Activated naive CD4-positive, alpha-beta T cell treated with anti-CD3 and anti-CD28 coated beads, Interleukin-2, amount 10 ng/mL, durations not matched to agents 7 days and 5 days (primary cell): ENCODE measurements at regions not wholly inside any gene's neighbourhood (a gene's known extent, or its start where the extent isn't known, plus 50 kb on each side); places are given as distances from the start of the nearest gene placed in this dataset.

Experiments used
- CTCF ChIA-PET: fragments of 350-600 bp; sonication (Branson Sonifier 250); formaldehyde crosslinking; loops from one replicate; lab custom pipeline; 2021; ENCODE audit warnings: antibody characterized with exemption; lab: Charles Lee
- DNase-seq: peaks from one replicate; pipeline ENCODE4 v3.0.0-alpha.2; 2020
- H3K27ac Mint-ChIP-seq: one replicate; pipeline ENCODE4 v1.8.0; 2021; ENCODE audit warnings: mild to moderate bottlenecking, moderate library complexity, mixed read lengths
- H3K27me3 Mint-ChIP-seq: one replicate; pipeline ENCODE4 v1.8.0; 2021; ENCODE audit warnings: mild to moderate bottlenecking, mixed read lengths
- H3K36me3 Mint-ChIP-seq: one replicate; pipeline ENCODE4 v1.8.0; 2021; ENCODE audit warnings: mixed read lengths
- H3K4me1 Mint-ChIP-seq: one replicate; pipeline ENCODE4 v1.8.0; 2021; ENCODE audit warnings: mixed read lengths
- H3K4me3 Mint-ChIP-seq: one replicate; pipeline ENCODE4 v1.8.0; 2021; ENCODE audit warnings: mild to moderate bottlenecking, moderate library complexity, mixed read lengths
- H3K9me3 Mint-ChIP-seq: one replicate; pipeline ENCODE4 v1.8.0; 2021; ENCODE audit warnings: mixed read lengths

GRCh38 chr4:33339762-33340161 is 2619.6 kb downstream of the PCDH7 start:
- Mint-ChIP-seq H3K27ac (no peak overlapping the region), H3K9me3 (peaks cover 7% of the 10 kb centered on the region), H3K4me3 (no peak overlapping the region), H3K27me3 (no peaks in the 10 kb centered on the region), H3K4me1 (no peaks in the 10 kb centered on the region), H3K36me3 (no peaks in the 10 kb centered on the region)
- CTCF ChIA-PET: no interaction called here
- DNase-seq: no peak

GRCh38 chr4:33340168-33340567 is 2620.0 kb downstream of the PCDH7 start:
- Mint-ChIP-seq H3K4me1 (no peaks in the 10 kb centered on the region), H3K4me3 (no peak overlapping the region), H3K9me3 (peaks cover 7% of the 10 kb centered on the region), H3K36me3 (no peaks in the 10 kb centered on the region), H3K27me3 (no peaks in the 10 kb centered on the region), H3K27ac (no peak overlapping the region)
- CTCF ChIA-PET: no interaction called here
- no peak for DNase-seq

- H3K27me3 Mint-ChIP-seq: no peaks in the 10 kb centered on the region
These were observed 2629.2 kb downstream of the PCDH7 start for GRCh38 chr4:33349376-33349775.

GRCh38 chr4:33357121-33357520 is 2637.0 kb downstream of the PCDH7 start:
- DNase-seq: no peak
- no peak overlapping the region for H3K27ac Mint-ChIP-seq
- no peaks in the 10 kb centered on the region for H3K36me3 Mint-ChIP-seq
- H3K4me3 Mint-ChIP-seq: no peak overlapping the region
- peaks cover 1% of the 10 kb centered on the region for H3K9me3 Mint-ChIP-seq
- no peaks in the 10 kb centered on the region for H3K27me3 Mint-ChIP-seq
- CTCF ChIA-PET: interaction anchor here (0.6 kb wide), 1 partner anchor 439 kb away, joined by 3 read pairs; no protein-coding TSS in a partner anchor
- no peaks in the 10 kb centered on the region for H3K4me1 Mint-ChIP-seq

More at GRCh38 chr4:33349376-33349775, 2629.2 kb downstream of the PCDH7 start:
- Mint-ChIP-seq H3K9me3 (no peaks in the 10 kb centered on the region), H3K4me3 (no peak overlapping the region), H3K27ac (no peak overlapping the region), H3K4me1 (no peaks in the 10 kb centered on the region), H3K36me3 (no peaks in the 10 kb centered on the region)
- DNase-seq: no peak
- CTCF ChIA-PET: no interaction called here

GRCh38 chr4:33369446-33369845 is 2649.3 kb downstream of the PCDH7 start:
- H3K27me3 Mint-ChIP-seq: no peaks in the 10 kb centered on the region
- no peak for DNase-seq
- no peak overlapping the region for H3K27ac Mint-ChIP-seq
- no peaks in the 10 kb centered on the region for H3K4me1 Mint-ChIP-seq
- no peaks in the 10 kb centered on the region for H3K36me3 Mint-ChIP-seq
- H3K9me3 Mint-ChIP-seq: peaks cover 18% of the 10 kb centered on the region
- H3K4me3 Mint-ChIP-seq: no peak overlapping the region
- CTCF ChIA-PET: no interaction called here

GRCh38 chr4:33381816-33382215 is 2661.6 kb downstream of the PCDH7 start:
- no peaks in the 10 kb centered on the region for H3K4me1 Mint-ChIP-seq
- H3K4me3 Mint-ChIP-seq: no peak overlapping the region
- no peak overlapping the region for H3K27ac Mint-ChIP-seq
- no peaks in the 10 kb centered on the region for H3K27me3 Mint-ChIP-seq
- H3K9me3 Mint-ChIP-seq: peaks cover 16% of the 10 kb centered on the region
- CTCF ChIA-PET: no interaction called here
- no peak for DNase-seq
- no peaks in the 10 kb centered on the region for H3K36me3 Mint-ChIP-seq

- no peaks in the 10 kb centered on the region for H3K27me3 Mint-ChIP-seq
- H3K4me3 Mint-ChIP-seq: no peak overlapping the region
These were observed 2666.6 kb downstream of the PCDH7 start for GRCh38 chr4:33386764-33387163.

GRCh38 chr4:33390976-33391375 is 2670.8 kb downstream of the PCDH7 start:
- Mint-ChIP-seq H3K27me3 (no peaks in the 10 kb centered on the region), H3K4me3 (no peak overlapping the region), H3K27ac (no peak overlapping the region), H3K36me3 (no peaks in the 10 kb centered on the region), H3K4me1 (no peaks in the 10 kb centered on the region), H3K9me3 (peaks cover 5% of the 10 kb centered on the region)
- DNase-seq: no peak
- CTCF ChIA-PET: no interaction called here

More at GRCh38 chr4:33386764-33387163, 2666.6 kb downstream of the PCDH7 start:
- CTCF ChIA-PET: no interaction called here
- Mint-ChIP-seq H3K27ac (no peak overlapping the region), H3K4me1 (no peaks in the 10 kb centered on the region), H3K36me3 (no peaks in the 10 kb centered on the region), H3K9me3 (peaks cover 14% of the 10 kb centered on the region)
- no peak for DNase-seq

GRCh38 chr4:33395731-33396485 is 2675.7 kb downstream of the PCDH7 start:
- Mint-ChIP-seq H3K27me3 (no peaks in the 10 kb centered on the region), H3K36me3 (no peaks in the 10 kb centered on the region), H3K4me3 (no peak overlapping the region), H3K27ac (no peak overlapping the region), H3K4me1 (no peaks in the 10 kb centered on the region), H3K9me3 (peaks cover 10% of the 10 kb centered on the region)
- no peak for DNase-seq
- CTCF ChIA-PET: no interaction called here

- Mint-ChIP-seq H3K4me3 (no peak overlapping the region), H3K27ac (no peak overlapping the region), H3K36me3 (no peaks in the 10 kb centered on the region), H3K27me3 (no peaks in the 10 kb centered on the region), H3K9me3 (peaks cover 14% of the 10 kb centered on the region), H3K4me1 (no peaks in the 10 kb centered on the region)
- CTCF ChIA-PET: no interaction called here
- DNase-seq: no peak
These were observed 2680.3 kb downstream of the PCDH7 start for GRCh38 chr4:33400504-33400903.

- H3K27me3 Mint-ChIP-seq: no peaks in the 10 kb centered on the region
- CTCF ChIA-PET: no interaction called here
- no peak overlapping the region for H3K27ac Mint-ChIP-seq
- no peak overlapping the region for H3K4me3 Mint-ChIP-seq
- no peak for DNase-seq
- no peaks in the 10 kb centered on the region for H3K4me1 Mint-ChIP-seq
- no peaks in the 10 kb centered on the region for H3K36me3 Mint-ChIP-seq
- H3K9me3 Mint-ChIP-seq: peaks cover 11% of the 10 kb centered on the region
These were observed 2687.3 kb downstream of the PCDH7 start for GRCh38 chr4:33407496-33407895.

GRCh38 chr4:33411182-33411581 is 2691.0 kb downstream of the PCDH7 start:
- no peak for DNase-seq
- Mint-ChIP-seq H3K36me3 (no peaks in the 10 kb centered on the region), H3K4me1 (no peaks in the 10 kb centered on the region), H3K27ac (no peak overlapping the region), H3K27me3 (no peaks in the 10 kb centered on the region), H3K4me3 (no peak overlapping the region), H3K9me3 (peaks cover 9% of the 10 kb centered on the region)
- CTCF ChIA-PET: no interaction called here

- H3K36me3 Mint-ChIP-seq: no peaks in the 10 kb centered on the region
- no peaks in the 10 kb centered on the region for H3K27me3 Mint-ChIP-seq
- H3K4me3 Mint-ChIP-seq: no peak overlapping the region
- H3K4me1 Mint-ChIP-seq: no peaks in the 10 kb centered on the region
- no peak for DNase-seq
- peaks cover 9% of the 10 kb centered on the region for H3K9me3 Mint-ChIP-seq
- no peak overlapping the region for H3K27ac Mint-ChIP-seq
- CTCF ChIA-PET: no interaction called here
These were observed 2701.7 kb downstream of the PCDH7 start for GRCh38 chr4:33421887-33422286.

GRCh38 chr4:33422656-33423055 is 2702.5 kb downstream of the PCDH7 start:
- Mint-ChIP-seq H3K9me3 (peaks cover 9% of the 10 kb centered on the region), H3K4me1 (no peaks in the 10 kb centered on the region), H3K4me3 (no peak overlapping the region), H3K36me3 (no peaks in the 10 kb centered on the region), H3K27ac (no peak overlapping the region), H3K27me3 (no peaks in the 10 kb centered on the region)
- CTCF ChIA-PET: no interaction called here
- DNase-seq: no peak

GRCh38 chr4:33425936-33426335 is 2705.8 kb downstream of the PCDH7 start:
- H3K9me3 Mint-ChIP-seq: peaks cover 11% of the 10 kb centered on the region
- no peak overlapping the region for H3K27ac Mint-ChIP-seq
- no peaks in the 10 kb centered on the region for H3K27me3 Mint-ChIP-seq
- H3K4me3 Mint-ChIP-seq: no peak overlapping the region
- H3K4me1 Mint-ChIP-seq: no peaks in the 10 kb centered on the region
- DNase-seq: no peak
- CTCF ChIA-PET: no interaction called here
- H3K36me3 Mint-ChIP-seq: no peaks in the 10 kb centered on the region
